DND-41 (cell line): ENCODE measurements at regions not wholly inside any gene's neighbourhood (a gene's known extent, or its start where the extent isn't known, plus 50 kb on each side); places are given as distances from the start of the nearest gene placed in this dataset.

Source experiments
- ATAC-seq: fragments of 200-7000 bp; cut with Tn5 transposase; 3 replicates; pipeline ENCODE4 v1.9.1; 2021; ENCODE audit warnings: low read depth; ENCODE audit not compliant: insufficient read depth
- DNase-seq: peaks from one replicate; pipeline ENCODE4 v3.0.0-alpha.2; 2020
- H2AFZ ChIP-seq: 2 replicates; pipeline ENCODE4 v1.6.0; 2012; ENCODE audit warnings: low read depth, low read length
- H3K27ac ChIP-seq: 2 replicates; pipeline ENCODE4 v1.5.1; 2012; ENCODE audit warnings: low read length, inconsistent platforms
- H3K27me3 ChIP-seq: fragments of 200-600 bp; sonication (generic); 2 replicates; pipeline ENCODE4 v1.6.0; 2012; ENCODE audit warnings: low read length, mild to moderate bottlenecking, inconsistent platforms; ENCODE audit not compliant: insufficient read depth, poor library complexity
- H3K36me3 ChIP-seq: 2 replicates; pipeline ENCODE4 v1.5.1; 2012; ENCODE audit warnings: low read length, inconsistent platforms; ENCODE audit not compliant: insufficient read depth
- H3K4me1 ChIP-seq: 2 replicates; pipeline ENCODE4 v1.5.1; 2012; ENCODE audit warnings: mild to moderate bottlenecking, low read length; ENCODE audit not compliant: insufficient read depth
- H3K4me2 ChIP-seq: 2 replicates; pipeline ENCODE4 v1.6.0; 2012; ENCODE audit warnings: mild to moderate bottlenecking, moderate library complexity, low read length, inconsistent platforms; ENCODE audit not compliant: insufficient read depth
- H3K4me3 ChIP-seq, 2 experiments: fragments of 200-600 bp in 1 of 2; shearing (Covaris generic) in 1 of 2; 2 replicates each; pipeline ENCODE4 v1.5.1; 2012 to 2016; ENCODE audit warnings: inconsistent platforms in 2 of 2, low read length in 2 of 2, mild to moderate bottlenecking in 2 of 2, low read depth in 1 of 2, moderate library complexity in 1 of 2
- H3K79me2 ChIP-seq: 2 replicates; pipeline ENCODE4 v1.6.0; 2012; ENCODE audit warnings: low read length, inconsistent platforms; ENCODE audit not compliant: insufficient read depth
- H3K9ac ChIP-seq: 2 replicates; pipeline ENCODE4 v1.6.0; 2012; ENCODE audit warnings: low read depth, mild to moderate bottlenecking, inconsistent platforms, low read length, moderate library complexity
- H3K9me3 ChIP-seq: 2 replicates; pipeline ENCODE4 v1.5.1; 2012; ENCODE audit warnings: low read length, moderate library complexity, mild to moderate bottlenecking, inconsistent platforms; ENCODE audit not compliant: insufficient read depth, severe bottlenecking
- H4K20me1 ChIP-seq: 2 replicates; pipeline ENCODE4 v1.6.0; 2012; ENCODE audit warnings: low read length; ENCODE audit not compliant: insufficient read depth
- CTCF ChIP-seq: IDR thresholded peaks from 2 replicates; pipeline ENCODE4 v1.5.1; 2012; ENCODE audit warnings: borderline replicate concordance, low read length, moderate library complexity, mild to moderate bottlenecking; ENCODE audit not compliant: poor library complexity, severe bottlenecking; ENCODE audit errors: extremely low read depth
- EZH2 ChIP-seq: IDR thresholded peaks from 3 replicates; pipeline ENCODE4 v1.6.1; 2012; ENCODE audit warnings: borderline replicate concordance, low read depth, mild to moderate bottlenecking, moderate library complexity, low read length, inconsistent platforms; ENCODE audit not compliant: severe bottlenecking

- no peak overlapping the region for H3K9ac ChIP-seq
- no peaks in the 10 kb centered on the region for H3K27me3 ChIP-seq
- no peaks in the 10 kb centered on the region for H4K20me1 ChIP-seq
- TF ChIP-seq CTCF (no peak), EZH2 (no peak)
- H3K4me3 ChIP-seq: no peak overlapping the region
- no peak overlapping the region for H2AFZ ChIP-seq
- H3K36me3 ChIP-seq: no peaks in the 10 kb centered on the region
- H3K4me2 ChIP-seq: no peak overlapping the region
- peaks cover 11% of the 10 kb centered on the region for H3K9me3 ChIP-seq
- no peak overlapping the region for H3K27ac ChIP-seq
- DNase-seq (no peak), ATAC-seq (no peak)
- H3K4me1 ChIP-seq: no peaks in the 10 kb centered on the region
- no peaks in the 10 kb centered on the region for H3K79me2 ChIP-seq
Observed at GRCh38 chr5:92419261-92419660, 1036.1 kb upstream of the ARRDC3 start.

GRCh38 chr5:92418341-92418740 lies 1035.2 kb upstream of the ARRDC3 start:
- no peaks in the 10 kb centered on the region for H4K20me1 ChIP-seq
- no peak overlapping the region for H3K9ac ChIP-seq
- no peaks in the 10 kb centered on the region for H3K4me1 ChIP-seq
- no peak overlapping the region for H3K4me3 ChIP-seq
- TF ChIP-seq CTCF (no peak), EZH2 (no peak)
- no peaks in the 10 kb centered on the region for H3K79me2 ChIP-seq
- no peak overlapping the region for H2AFZ ChIP-seq
- no peak for ATAC-seq
- DNase-seq: no peak
- no peak overlapping the region for H3K27ac ChIP-seq
- peaks cover 10% of the 10 kb centered on the region for H3K9me3 ChIP-seq
- H3K27me3 ChIP-seq: no peaks in the 10 kb centered on the region
- H3K4me2 ChIP-seq: no peak overlapping the region
- H3K36me3 ChIP-seq: no peaks in the 10 kb centered on the region

- Histone ChIP-seq H3K4me1 (no peaks in the 10 kb centered on the region), H3K79me2 (no peaks in the 10 kb centered on the region), H3K4me2 (no peak overlapping the region), H3K9ac (no peak overlapping the region), H3K27me3 (no peaks in the 10 kb centered on the region), H3K4me3 (no peak overlapping the region), H2AFZ (no peak overlapping the region), H3K36me3 (no peaks in the 10 kb centered on the region), H4K20me1 (no peaks in the 10 kb centered on the region), H3K9me3 (no peaks in the 10 kb centered on the region), H3K27ac (no peak overlapping the region)
- ATAC-seq: no peak
- TF ChIP-seq EZH2 (no peak), CTCF (no peak)
- DNase-seq: no peak
Observed at GRCh38 chr5:92409134-92409533, 1026.0 kb upstream of the ARRDC3 start.
